VCaP (cell line): ENCODE measurements at regions not wholly inside any gene's neighbourhood (a gene's known extent, or its start where the extent isn't known, plus 50 kb on each side); places are given as distances from the start of the nearest gene placed in this dataset.

Experiments
- H3K27ac ChIP-seq: fragments of 450-650 bp; 2 replicates; pipeline ENCODE4 v1.5.1; 2017
- TF ChIP-seq, protein P1 (sequence below): fragments of 450-650 bp; conservative IDR thresholded peaks from 2 replicates; pipeline ENCODE4 v1.5.1; 2017; ENCODE audit warnings: mild to moderate bottlenecking, moderate library complexity

GRCh38 chr18:45168866-45169600, 446.2 kb upstream of the SLC14A2 start:
- TF ChIP-seq, protein P1, sequence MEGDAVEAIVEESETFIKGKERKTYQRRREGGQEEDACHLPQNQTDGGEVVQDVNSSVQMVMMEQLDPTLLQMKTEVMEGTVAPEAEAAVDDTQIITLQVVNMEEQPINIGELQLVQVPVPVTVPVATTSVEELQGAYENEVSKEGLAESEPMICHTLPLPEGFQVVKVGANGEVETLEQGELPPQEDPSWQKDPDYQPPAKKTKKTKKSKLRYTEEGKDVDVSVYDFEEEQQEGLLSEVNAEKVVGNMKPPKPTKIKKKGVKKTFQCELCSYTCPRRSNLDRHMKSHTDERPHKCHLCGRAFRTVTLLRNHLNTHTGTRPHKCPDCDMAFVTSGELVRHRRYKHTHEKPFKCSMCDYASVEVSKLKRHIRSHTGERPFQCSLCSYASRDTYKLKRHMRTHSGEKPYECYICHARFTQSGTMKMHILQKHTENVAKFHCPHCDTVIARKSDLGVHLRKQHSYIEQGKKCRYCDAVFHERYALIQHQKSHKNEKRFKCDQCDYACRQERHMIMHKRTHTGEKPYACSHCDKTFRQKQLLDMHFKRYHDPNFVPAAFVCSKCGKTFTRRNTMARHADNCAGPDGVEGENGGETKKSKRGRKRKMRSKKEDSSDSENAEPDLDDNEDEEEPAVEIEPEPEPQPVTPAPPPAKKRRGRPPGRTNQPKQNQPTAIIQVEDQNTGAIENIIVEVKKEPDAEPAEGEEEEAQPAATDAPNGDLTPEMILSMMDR: no peak
- no peak overlapping the region for H3K27ac ChIP-seq

DNA sequence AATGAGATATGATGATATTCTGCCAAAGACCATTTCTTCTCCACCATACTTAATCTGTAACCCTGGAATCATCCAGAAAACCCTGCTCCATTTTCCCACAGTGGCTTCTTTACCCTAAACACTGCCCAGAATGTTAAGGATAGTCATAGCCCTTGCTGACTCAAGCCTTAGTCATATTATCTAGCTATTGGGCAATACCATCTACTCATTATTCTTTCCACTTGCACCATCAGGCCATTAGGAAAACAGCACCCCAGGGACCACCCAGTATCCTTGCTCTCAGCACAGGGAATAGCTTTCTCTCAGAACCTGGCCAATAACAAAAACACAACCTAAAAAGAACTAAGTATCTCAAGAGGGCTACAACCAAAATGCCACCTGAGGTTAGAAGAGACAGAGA, 445.7 kb upstream of the SLC14A2 start:
- TF ChIP-seq, protein P1: no peak
- no peak overlapping the region for H3K27ac ChIP-seq

DNA sequence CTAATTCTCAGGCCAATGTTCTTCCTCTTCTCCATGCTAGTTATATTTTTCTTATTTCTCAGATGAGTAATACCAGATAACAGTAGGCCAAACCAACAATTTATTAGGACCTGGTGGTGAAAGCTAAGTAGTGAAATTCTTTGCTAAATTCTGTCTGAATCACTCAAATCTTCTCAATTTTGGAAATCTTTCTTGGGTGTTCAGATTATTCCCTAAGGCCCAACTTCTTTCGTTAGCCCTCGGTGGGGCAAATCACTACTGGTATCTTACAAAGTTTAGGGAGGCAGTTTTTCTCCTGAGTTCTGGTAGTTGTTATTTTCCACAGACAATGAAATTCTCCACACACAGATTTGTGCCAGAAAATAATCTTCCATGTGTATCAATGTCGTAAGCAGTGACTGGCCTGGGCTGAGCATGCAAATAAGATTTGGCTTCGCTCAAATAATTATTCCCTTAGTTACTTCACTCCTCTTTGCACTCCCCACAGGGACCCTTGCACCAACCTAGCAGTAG, 443.5 kb upstream of the SLC14A2 start:
- TF ChIP-seq, protein P1: no peak
- H3K27ac ChIP-seq: no peak overlapping the region

DNA sequence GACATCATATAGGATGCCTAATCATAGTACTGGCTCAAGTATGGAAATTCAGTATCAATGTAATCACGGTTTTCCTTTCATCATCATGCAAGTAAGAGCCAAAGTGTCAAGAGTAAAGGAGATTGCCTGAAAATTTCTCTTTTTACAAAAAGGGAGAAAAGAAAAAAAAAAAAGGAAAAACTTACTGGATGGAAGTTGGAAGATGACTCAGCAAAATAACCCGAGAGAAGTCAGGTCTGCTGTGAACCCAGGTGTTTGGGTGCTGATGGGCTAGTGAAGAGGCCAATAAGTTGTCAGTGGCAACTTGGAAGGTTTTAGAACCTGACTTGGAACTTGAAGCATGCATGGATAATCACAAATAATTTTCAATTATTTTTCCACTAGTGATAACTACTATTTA, 441.9 kb upstream of the SLC14A2 start:
- H3K27ac ChIP-seq: no peak overlapping the region; the same call in 1 of the 2 replicates
- TF ChIP-seq, protein P1: no peak

GRCh38 chr18:45173799-45174519, 441.3 kb upstream of the SLC14A2 start:
- TF ChIP-seq, protein P1: no peak
- H3K27ac ChIP-seq: no peak overlapping the region; the same call in 1 of the 2 replicates

DNA sequence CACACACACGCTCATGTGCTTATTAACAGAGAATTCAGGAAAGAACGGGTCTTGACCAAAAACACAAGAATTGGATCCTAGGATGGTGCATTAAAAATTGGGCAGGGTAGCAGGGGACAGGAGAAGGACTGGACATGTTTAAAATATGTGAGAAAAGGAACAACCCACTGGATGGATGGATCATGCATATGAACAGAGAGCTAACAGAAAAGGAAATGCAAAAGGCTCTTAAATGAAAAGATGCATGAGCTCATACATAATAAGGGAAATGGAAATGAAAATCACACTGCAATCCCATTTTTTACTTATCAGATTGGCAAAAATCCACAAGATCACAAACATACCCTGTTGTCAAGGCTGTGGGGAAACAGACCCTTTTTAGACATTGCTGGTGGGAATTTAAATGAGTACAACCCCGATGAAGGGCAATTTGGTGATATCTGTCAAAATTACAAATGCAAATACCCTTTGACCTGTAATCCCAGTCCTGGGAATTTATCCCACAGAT, 440.6 kb upstream of the SLC14A2 start:
- TF ChIP-seq, protein P1: no peak
- H3K27ac ChIP-seq: no peak overlapping the region; the same call in 1 of the 2 replicates

DNA sequence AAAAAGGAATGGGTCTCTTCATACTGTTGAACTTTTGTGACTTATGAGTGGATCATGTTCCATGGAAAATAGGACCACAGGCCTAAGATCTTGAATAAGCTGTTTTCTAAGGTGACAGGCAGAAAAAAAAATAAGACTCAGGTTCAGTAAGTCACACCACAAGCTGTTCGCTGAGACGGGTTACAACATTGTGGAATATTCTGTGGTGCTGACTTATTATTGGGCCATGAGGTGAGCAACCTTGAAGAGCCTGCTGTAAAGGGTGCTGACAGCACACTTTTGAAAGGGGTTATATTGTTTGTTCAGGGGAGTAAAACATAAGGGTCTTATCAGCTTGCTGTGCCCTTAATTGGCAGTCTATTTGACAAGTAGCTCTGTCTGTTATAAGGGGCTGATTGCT, 439.8 kb upstream of the SLC14A2 start:
- no peak overlapping the region for H3K27ac ChIP-seq
- TF ChIP-seq, protein P1: no peak
